Prostate gland (tissue), 2 donors: ENCODE measurements at regions not wholly inside any gene's neighbourhood (a gene's known extent, or its start where the extent isn't known, plus 50 kb on each side); places are given as distances from the start of the nearest gene placed in this dataset.

Experiments used
- DNase-seq: peaks from one replicate; pipeline ENCODE4 v3.0.0-alpha.2; 2019; ENCODE audit warnings: low spot score
- H3K27ac ChIP-seq, 2 donors: fragments of 200-600 bp; sonication (generic); 2 replicates each; pipeline ENCODE4 v1.5.1; 2017 to 2019
- H3K27me3 ChIP-seq: fragments of 200-600 bp; sonication (generic); replicated peaks from 2 replicates; pipeline ENCODE4 v1.5.1; 2019; ENCODE audit not compliant: insufficient read depth
- H3K36me3 ChIP-seq, 2 donors: fragments of 200-600 bp; sonication (generic); 1 replicate in 1 of 2; 2 replicates in 1 of 2; pipeline versions ENCODE4 v1.5.1 to v1.8.1; 2017 to 2019
- H3K4me1 ChIP-seq: fragments of 200-600 bp; sonication (generic); replicated peaks from 2 replicates; pipeline ENCODE4 v1.5.1; 2019
- H3K4me3 ChIP-seq, 2 donors: fragments of 200-600 bp; sonication (generic); 2 replicates each; pipeline ENCODE4 v1.5.1; 2017 to 2019
- H3K9me3 ChIP-seq: fragments of 200-600 bp; sonication (generic); 2 replicates; pipeline ENCODE4 v1.5.1; 2017
- POLR2A ChIP-seq: fragments of 450-650 bp; IDR thresholded peaks from one replicate; pipeline ENCODE4 v1.6.1; 2016; ENCODE audit warnings: antibody characterized with exemption, mild to moderate bottlenecking
- POLR2AphosphoS5 ChIP-seq: sonication (generic); formaldehyde crosslinking; IDR thresholded peaks from one replicate; pipeline ENCODE4 v1.6.1; 2017; ENCODE audit warnings: antibody characterized with exemption
- WGBS: methylation state at CpG from one replicate; pipeline ENCODE4 v1.1.5; 2018; 5-methylcytosine and 5-hydroxymethylcytosine counted together
- intact Hi-C: fragments of 100-400 bp; cut with DNase I; formaldehyde crosslinking; loops from one replicate; pipeline ENCODE4 v1.14.2; 2022
- TF ChIP-seq, protein P1 (sequence below), 4 experiments: fragments of 200-600 bp in 2 of 4; fragments of 450-650 bp in 2 of 4; sonication (generic) in 2 of 4; IDR thresholded peaks; 1 replicate in 3 of 4; 2 replicates in 1 of 4; pipeline ENCODE4 v1.5.1; 2016 to 2019; ENCODE audit warnings: antibody characterized with exemption in 4 of 4, mild to moderate bottlenecking in 2 of 4, moderate library complexity in 2 of 4

DNA sequence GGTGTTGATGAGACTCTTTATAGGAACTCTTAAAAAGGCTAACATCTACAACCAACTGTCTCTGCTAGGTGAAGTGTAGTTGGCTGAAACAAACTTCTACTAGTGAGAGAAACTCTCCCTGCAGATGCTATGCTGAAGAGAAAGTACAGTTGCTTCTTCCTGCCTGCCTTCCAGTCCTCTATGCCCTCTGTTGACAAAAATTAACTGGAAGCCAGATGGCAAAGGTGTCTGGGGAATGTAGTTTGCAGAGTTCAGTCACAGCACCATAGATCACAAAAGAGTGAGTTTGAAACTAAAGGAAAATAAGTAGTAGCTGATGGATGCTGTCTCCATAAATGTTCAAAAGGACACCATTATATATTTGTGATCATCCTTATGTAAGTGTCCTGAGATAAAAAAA, 958.8 kb upstream of the NRXN1 start:
- Histone ChIP-seq H3K4me1 (no peaks in the 10 kb centered on the region), H3K9me3 (no peaks in the 10 kb centered on the region), H3K27me3 (no peaks in the 10 kb centered on the region), H3K27ac (no peak overlapping the region), H3K36me3 (no peaks in the 10 kb centered on the region), H3K4me3 (no peak overlapping the region)
- intact Hi-C loops: no loop called here
- no peak for TF ChIP-seq POLR2A
- no peak for TF ChIP-seq POLR2AphosphoS5
- TF ChIP-seq, protein P1, sequence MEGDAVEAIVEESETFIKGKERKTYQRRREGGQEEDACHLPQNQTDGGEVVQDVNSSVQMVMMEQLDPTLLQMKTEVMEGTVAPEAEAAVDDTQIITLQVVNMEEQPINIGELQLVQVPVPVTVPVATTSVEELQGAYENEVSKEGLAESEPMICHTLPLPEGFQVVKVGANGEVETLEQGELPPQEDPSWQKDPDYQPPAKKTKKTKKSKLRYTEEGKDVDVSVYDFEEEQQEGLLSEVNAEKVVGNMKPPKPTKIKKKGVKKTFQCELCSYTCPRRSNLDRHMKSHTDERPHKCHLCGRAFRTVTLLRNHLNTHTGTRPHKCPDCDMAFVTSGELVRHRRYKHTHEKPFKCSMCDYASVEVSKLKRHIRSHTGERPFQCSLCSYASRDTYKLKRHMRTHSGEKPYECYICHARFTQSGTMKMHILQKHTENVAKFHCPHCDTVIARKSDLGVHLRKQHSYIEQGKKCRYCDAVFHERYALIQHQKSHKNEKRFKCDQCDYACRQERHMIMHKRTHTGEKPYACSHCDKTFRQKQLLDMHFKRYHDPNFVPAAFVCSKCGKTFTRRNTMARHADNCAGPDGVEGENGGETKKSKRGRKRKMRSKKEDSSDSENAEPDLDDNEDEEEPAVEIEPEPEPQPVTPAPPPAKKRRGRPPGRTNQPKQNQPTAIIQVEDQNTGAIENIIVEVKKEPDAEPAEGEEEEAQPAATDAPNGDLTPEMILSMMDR (IDR thresholded peaks at IDR 0.05): no peak
- DNase-seq: no peak

DNA sequence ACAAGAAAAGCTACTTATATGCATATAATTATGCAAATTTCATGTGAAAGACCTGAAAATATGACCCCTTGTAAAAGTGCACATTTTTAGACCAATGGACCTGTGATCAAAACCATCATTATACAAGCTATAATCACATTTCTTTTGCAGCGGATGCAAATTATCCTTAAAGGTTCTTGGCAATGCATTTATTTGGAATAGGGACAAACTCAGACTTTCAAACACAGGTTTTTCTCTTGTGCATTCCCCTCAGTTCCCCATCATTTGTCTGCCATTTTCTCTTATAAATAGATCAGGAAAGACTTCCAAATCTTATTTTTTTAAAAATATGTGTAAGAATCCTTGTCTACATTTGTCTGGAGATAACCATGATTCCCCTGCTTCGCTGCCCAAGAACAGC, 954.2 kb upstream of the NRXN1 start:
- intact Hi-C loops: no loop called here
- Histone ChIP-seq H3K4me1 (no peaks in the 10 kb centered on the region), H3K27me3 (no peaks in the 10 kb centered on the region), H3K9me3 (no peaks in the 10 kb centered on the region), H3K27ac (no peak overlapping the region), H3K36me3 (no peaks in the 10 kb centered on the region), H3K4me3 (no peak overlapping the region)
- DNase-seq: no peak
- TF ChIP-seq POLR2A: no peak
- TF ChIP-seq, protein P1 (IDR thresholded peaks at IDR 0.05): no peak
- TF ChIP-seq POLR2AphosphoS5: no peak
- 84% methylated on average over 2 of the region's 2 CpGs for WGBS

DNA sequence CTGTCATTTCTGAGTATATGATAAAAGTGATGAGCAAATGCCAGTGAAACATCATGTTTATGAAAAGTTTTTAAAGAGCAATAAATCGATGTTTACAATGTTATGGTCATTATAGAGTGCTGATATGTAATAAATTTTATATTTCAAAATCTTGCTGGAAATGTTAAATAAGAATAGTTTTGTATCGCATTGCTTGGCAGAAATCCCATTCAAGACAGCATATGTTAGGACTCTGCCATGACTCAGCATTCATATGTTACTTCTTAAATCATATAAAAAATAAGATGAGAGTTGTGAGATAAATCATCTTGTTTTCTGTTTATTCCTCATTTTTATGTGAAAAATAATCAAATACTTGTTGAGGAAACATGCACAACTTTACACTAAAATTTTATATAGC, 949.9 kb upstream of the NRXN1 start:
- Histone ChIP-seq H3K27ac (no peak overlapping the region), H3K36me3 (no peaks in the 10 kb centered on the region), H3K4me3 (no peak overlapping the region), H3K9me3 (no peaks in the 10 kb centered on the region), H3K4me1 (no peaks in the 10 kb centered on the region), H3K27me3 (no peaks in the 10 kb centered on the region)
- 69% methylated on average over 2 of the region's 2 CpGs for WGBS
- DNase-seq: no peak
- intact Hi-C loops: no loop called here
- TF ChIP-seq POLR2AphosphoS5: no peak
- no peak for TF ChIP-seq POLR2A

DNA sequence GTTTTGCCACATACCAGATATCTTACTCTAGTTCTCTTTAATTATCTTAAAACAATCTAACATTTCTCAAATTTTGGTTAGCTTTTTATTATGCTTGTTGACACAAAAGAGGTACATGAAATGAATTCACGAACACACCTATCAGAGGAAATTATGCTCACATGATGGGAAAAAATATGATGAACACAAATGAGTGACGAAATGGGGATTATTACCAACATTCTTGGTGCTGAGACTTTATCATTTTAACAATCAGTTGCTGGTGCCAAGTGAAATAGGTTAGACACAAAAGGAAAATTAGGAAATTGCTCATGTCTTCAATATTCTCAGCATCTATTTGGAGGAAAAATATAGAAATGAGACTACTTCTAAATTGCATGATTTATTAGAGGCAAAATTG, 944.7 kb upstream of the NRXN1 start:
- intact Hi-C loops: no loop called here

DNA sequence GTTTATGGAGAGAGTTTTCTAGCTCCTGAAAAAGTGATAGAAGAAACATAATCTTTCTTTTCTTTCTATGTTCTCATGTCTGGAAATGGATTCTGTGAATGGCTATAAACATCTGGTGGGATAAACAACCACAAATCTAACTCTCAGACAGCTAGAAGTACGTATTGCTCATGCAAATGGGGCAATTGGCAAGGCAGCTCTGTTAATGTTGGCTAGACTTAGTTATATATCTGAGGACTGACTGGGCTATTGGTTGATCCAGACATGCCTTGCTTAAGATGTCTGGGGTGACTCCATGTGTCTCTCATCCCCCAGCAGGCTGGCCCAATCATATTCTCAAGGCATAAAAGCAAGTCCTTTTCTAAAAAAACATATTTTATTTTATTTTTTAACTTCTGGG, 939.2 kb upstream of the NRXN1 start:
- Histone ChIP-seq H3K9me3 (no peaks in the 10 kb centered on the region), H3K4me3 (no peak overlapping the region), H3K27me3 (no peaks in the 10 kb centered on the region), H3K36me3 (no peaks in the 10 kb centered on the region), H3K4me1 (no peaks in the 10 kb centered on the region), H3K27ac (no peak overlapping the region)
- no peak for DNase-seq
- 45% methylated on average over 1 of the region's 1 CpG for WGBS
- TF ChIP-seq POLR2AphosphoS5 (no peak), POLR2A (no peak)
- TF ChIP-seq, protein P1 (IDR thresholded peaks at IDR 0.05): no peak
- intact Hi-C loops: no loop called here

More for the DNA sequence above, 944.7 kb upstream of the NRXN1 start:
- Histone ChIP-seq H3K4me1 (no peaks in the 10 kb centered on the region), H3K27ac (no peak overlapping the region), H3K27me3 (no peaks in the 10 kb centered on the region), H3K4me3 (no peak overlapping the region), H3K36me3 (no peaks in the 10 kb centered on the region), H3K9me3 (no peaks in the 10 kb centered on the region)
- DNase-seq: no peak
- TF ChIP-seq POLR2AphosphoS5: no peak
- TF ChIP-seq, protein P1 (IDR thresholded peaks at IDR 0.05): no peak
- WGBS: 82% methylated on average over 2 of the region's 2 CpGs
